ENCODE measurements at regions not wholly inside any gene's neighbourhood (a gene's known extent, or its start where the extent isn't known, plus 50 kb on each side); places are given as distances from the start of the nearest gene placed in this dataset.

DNA sequence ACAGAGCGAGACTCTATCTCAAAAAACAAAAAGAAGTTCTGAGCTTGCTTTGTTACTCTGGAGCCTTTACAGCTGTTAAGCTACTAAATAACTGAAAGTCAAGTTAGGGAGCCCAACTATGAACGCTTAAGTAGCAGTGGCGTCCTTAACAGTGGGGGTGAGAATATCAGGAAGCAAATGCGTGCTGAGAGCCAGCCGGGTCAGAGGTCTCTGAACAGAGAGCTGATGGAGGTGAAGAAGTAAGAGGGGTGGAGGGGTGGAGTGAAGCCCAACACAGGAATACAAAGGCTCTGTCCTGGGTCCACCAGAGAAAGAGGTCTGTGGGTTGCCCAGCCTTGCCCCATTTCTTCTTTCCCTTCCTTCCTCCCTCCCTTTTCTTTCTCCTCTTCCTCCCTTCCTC, 104.1 kb upstream of the GATA6 start:
- Histone ChIP-seq H2BK12ac (ENCODE audit: insufficient read length, low read depth, low read length) (no peak overlapping the region), H3K23ac (ENCODE audit: insufficient read length, low read depth, low read length) (no peak overlapping the region), H3K9me3 (ENCODE audit: control insufficient read depth, low read depth, low read length) (no peaks in the 10 kb centered on the region), H2BK15ac (ENCODE audit: low read depth, low read length) (no peak overlapping the region), H3T11ph (ENCODE audit: low read length) (no peak overlapping the region), H3K27ac (ENCODE audit: insufficient read length, low read depth, low read length) (no peak overlapping the region), H3K4ac (ENCODE audit: low read depth, low read length) (no peak overlapping the region), H2BK5ac (ENCODE audit: insufficient read length, low read length) (no peak overlapping the region), H3K4me2 (ENCODE audit: insufficient read depth, insufficient read length, low read length) (no peak overlapping the region), H3K4me1 (ENCODE audit: insufficient read depth, low read length) (no peaks in the 10 kb centered on the region), H3K9ac (ENCODE audit: extremely low read depth, insufficient read length, low read length) (no peak overlapping the region), H2BK120ac (ENCODE audit: low read depth, low read length, poor library complexity, severe bottlenecking) (no peak overlapping the region), H2AK5ac (ENCODE audit: insufficient read length, low read length) (no peak overlapping the region), H3K79me2 (ENCODE audit: insufficient read depth, low read length) (no peaks in the 10 kb centered on the region), H3K56ac (ENCODE audit: insufficient read length, low read depth, low read length) (no peak overlapping the region), H3K79me1 (ENCODE audit: insufficient read depth, low read depth, low read length, poor library complexity, severe bottlenecking) (no peaks in the 10 kb centered on the region), H4K20me1 (ENCODE audit: control insufficient read depth, insufficient read depth, insufficient read length) (no peaks in the 10 kb centered on the region), H3K18ac (ENCODE audit: insufficient read length, low read depth, low read length) (no peak overlapping the region), H2AFZ (ENCODE audit: low read length) (no peak overlapping the region), H4K8ac (replicated peaks; ENCODE audit: insufficient read length, low read depth, low read length) (no peak overlapping the region), H3K14ac (ENCODE audit: insufficient read depth, low read length) (0 out of 2 replicates have a peak overlapping the region, but pooled peaks have one; percentile 41), H4K5ac (ENCODE audit: insufficient read length, low read depth, low read length) (no peak overlapping the region), H3K27me3 (ENCODE audit: insufficient read depth, low read length) (no peaks in the 10 kb centered on the region; the same call in 1 of the 2 replicates), H4K91ac (ENCODE audit: insufficient read length, low read depth, low read length) (no peak overlapping the region), H3K23me2 (ENCODE audit: insufficient read length, low read depth, low read length, poor library complexity, severe bottlenecking) (no peaks in the 10 kb centered on the region), H2BK20ac (ENCODE audit: low read depth, low read length, poor library complexity, severe bottlenecking) (no peak overlapping the region)
- WGBS (ENCODE audit: extremely low coverage, insufficient read length, low lambda C conversion rate) = no CpG with 5 or more reads among the region's 5 CpGs
- peaks cover under 1 to 12% of the 10 kb centered on the region in 2 experiments for H3K4me1 Mint-ChIP-seq
- peaks cover 11% of the 10 kb centered on the region for H3K27me3 Mint-ChIP-seq (ENCODE audit: low read depth)
- no peaks in the 10 kb centered on the region; a peak in 1 of 5 replicates for H3K9me3 Mint-ChIP-seq
- H3K36me3 Mint-ChIP-seq (ENCODE audit: insufficient read depth in 1 of 3, low read depth in 3 of 3) = no peaks in the 10 kb centered on the region
- H3K27ac Mint-ChIP-seq = peak overlapping the region in 1 of 3 experiments; percentile 43; a peak in 1 of 7 replicates
- DNase-seq = no peak
- H3K4me3 Mint-ChIP-seq = no peak overlapping the region
- no peak for TF ChIP-seq CTCF (conservative IDR thresholded peaks at IDR 0.05)

All from H9 (cell line).